ENCODE measurements at regions not wholly inside any gene's neighbourhood (a gene's known extent, or its start where the extent isn't known, plus 50 kb on each side); places are given as distances from the start of the nearest gene placed in this dataset.

GRCh38 chr18:57209713-57210106 lies 62.8 kb downstream of the BOD1L2 start:
- Histone ChIP-seq H3K27me3 (ENCODE audit: insufficient read depth, poor library complexity, severe bottlenecking) (peaks cover 22% of the 10 kb centered on the region), H3K4me3 (replicated peaks; ENCODE audit: insufficient read depth, low read length) (no peak overlapping the region), H3K27ac (replicated peaks) (no peak overlapping the region)
- no peak for DNase-seq (ENCODE audit: low read depth in 1 of 2, low spot score in 1 of 2)
- no peak for TF ChIP-seq CTCF (IDR thresholded peaks at IDR 0.05; ENCODE audit: insufficient read depth, low read length)
- no peak for TF ChIP-seq REST (IDR thresholded peaks at IDR 0.05; ENCODE audit: insufficient replicate concordance, low read depth)
- no peak for TF ChIP-seq SPI1 (IDR thresholded peaks at IDR 0.05; ENCODE audit: borderline replicate concordance, low read depth)
- no peak for TF ChIP-seq POLR2AphosphoS5 (IDR thresholded peaks at IDR 0.05; ENCODE audit: low read depth)
- no peak for TF ChIP-seq GABPA (IDR thresholded peaks at IDR 0.05; ENCODE audit: low read depth)

DNA sequence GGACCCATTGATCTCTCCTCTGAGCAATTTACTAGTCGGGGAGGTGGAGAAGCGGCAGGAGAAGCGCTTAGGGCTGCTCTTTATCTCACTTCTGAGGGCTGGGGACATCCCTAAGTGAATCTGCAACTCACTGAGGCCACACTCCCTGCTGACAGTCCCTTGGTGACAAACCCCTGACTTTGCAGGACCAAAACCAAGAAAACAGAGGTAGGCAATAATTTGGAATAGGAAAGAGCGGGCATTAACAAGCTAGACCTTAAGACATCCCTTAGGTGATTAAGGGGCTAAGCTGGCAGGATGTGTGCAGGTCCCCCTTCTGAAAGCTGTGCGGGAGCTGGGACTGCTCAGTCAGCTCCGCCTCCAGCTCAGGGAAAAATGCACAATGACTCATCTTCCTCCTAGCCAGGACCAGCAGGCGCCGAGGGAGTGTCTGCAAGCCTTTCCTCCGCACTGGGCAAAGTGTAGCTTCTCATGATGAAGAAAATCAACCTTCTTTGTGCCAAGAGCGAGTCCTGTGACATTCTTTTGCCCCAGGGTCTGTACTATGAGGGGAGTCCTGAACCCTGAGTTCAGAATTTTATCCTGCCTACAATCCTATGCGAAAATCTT lies 63.3 kb downstream of the BOD1L2 start:
- DNase-seq (ENCODE audit: low read depth in 1 of 2, low spot score in 1 of 2), result no peak
- no peak overlapping the region for H3K27ac ChIP-seq (replicated peaks)
- no peak overlapping the region for H3K4me3 ChIP-seq (replicated peaks; ENCODE audit: insufficient read depth, low read length)
- peaks cover 22% of the 10 kb centered on the region for H3K27me3 ChIP-seq (ENCODE audit: insufficient read depth, poor library complexity, severe bottlenecking)
- TF ChIP-seq SPI1 (IDR thresholded peaks at IDR 0.05; ENCODE audit: borderline replicate concordance, low read depth) (no peak), REST (IDR thresholded peaks at IDR 0.05; ENCODE audit: insufficient replicate concordance, low read depth) (no peak), POLR2AphosphoS5 (IDR thresholded peaks at IDR 0.05; ENCODE audit: low read depth) (no peak), GABPA (IDR thresholded peaks at IDR 0.05; ENCODE audit: low read depth) (no peak), CTCF (IDR thresholded peaks at IDR 0.05; ENCODE audit: insufficient read depth, low read length) (no peak)

DNA sequence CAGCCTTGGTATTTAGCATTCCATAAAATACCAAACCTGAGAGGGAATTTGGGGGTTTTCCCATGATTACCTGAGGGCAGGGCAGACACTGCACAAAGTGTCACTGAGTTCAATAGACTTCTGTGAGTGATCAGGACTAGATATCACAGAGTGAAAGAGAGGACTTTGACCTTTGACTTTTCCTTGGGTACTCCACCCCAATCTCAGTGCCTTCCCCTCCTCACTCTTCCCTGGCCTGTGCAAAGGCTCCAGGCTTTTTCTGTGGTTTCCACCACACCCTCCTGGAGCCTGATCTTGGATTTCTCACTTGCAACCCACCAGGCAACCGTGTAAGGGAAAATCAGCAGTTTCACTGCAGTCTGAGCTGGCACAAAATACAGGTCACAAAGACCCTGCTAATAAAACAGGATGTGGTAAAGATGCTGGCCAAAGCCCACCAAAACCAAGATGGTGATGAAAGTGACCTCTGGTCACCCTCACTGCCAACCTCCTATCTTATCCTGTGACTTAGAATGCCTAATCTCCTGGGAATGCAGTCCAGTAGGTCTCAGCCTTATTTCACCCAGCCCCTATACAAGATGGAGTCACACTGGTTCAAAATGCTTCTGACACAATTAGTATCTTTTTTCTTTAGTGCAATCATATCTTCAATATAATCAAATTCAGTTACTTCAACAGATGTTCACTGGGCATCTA lies 64.0 kb downstream of the BOD1L2 start:
- no peak for DNase-seq (ENCODE audit: low read depth in 1 of 2, low spot score in 1 of 2)
- Histone ChIP-seq H3K27ac (replicated peaks) (no peak overlapping the region), H3K4me3 (replicated peaks; ENCODE audit: insufficient read depth, low read length) (no peak overlapping the region), H3K27me3 (ENCODE audit: insufficient read depth, poor library complexity, severe bottlenecking) (peaks cover 22% of the 10 kb centered on the region)
- TF ChIP-seq SPI1 (IDR thresholded peaks at IDR 0.05; ENCODE audit: borderline replicate concordance, low read depth) (no peak), POLR2AphosphoS5 (IDR thresholded peaks at IDR 0.05; ENCODE audit: low read depth) (no peak), REST (IDR thresholded peaks at IDR 0.05; ENCODE audit: insufficient replicate concordance, low read depth) (no peak), CTCF (IDR thresholded peaks at IDR 0.05; ENCODE audit: insufficient read depth, low read length) (no peak)

Data from HL-60 (cell line).